ENCODE measurements at regions not wholly inside any gene's neighbourhood (a gene's known extent, or its start where the extent isn't known, plus 50 kb on each side); places are given as distances from the start of the nearest gene placed in this dataset.

DNA sequence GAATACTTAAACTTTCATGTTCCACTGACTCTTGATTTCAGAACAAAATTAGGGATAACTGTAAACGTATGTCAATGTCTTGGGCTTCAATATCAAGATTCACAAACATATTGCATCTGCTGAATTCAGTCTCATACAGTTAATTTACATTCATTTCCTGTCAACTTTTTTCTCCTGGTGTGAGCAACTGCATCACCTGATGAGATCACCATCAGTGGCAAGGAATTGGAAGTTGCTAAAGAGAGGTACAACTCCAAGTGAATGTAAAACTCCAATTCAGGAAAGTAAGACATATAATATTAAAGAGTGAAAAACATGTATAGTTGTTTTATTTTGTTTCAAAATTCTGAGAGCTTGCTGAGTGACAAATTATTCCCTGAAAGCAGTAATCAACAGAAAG is 1336.2 kb upstream of the C9orf72 start:
- TF ChIP-seq MAFK (IDR thresholded peaks at IDR 0.05; ENCODE audit: low read depth, low read length) (no peak), POLR2A (IDR thresholded peaks at IDR 0.05; ENCODE audit: low read depth, low read length) (no peak), BHLHE40 (IDR thresholded peaks at IDR 0.05; ENCODE audit: low read depth, low read length) (no peak), CHD1 (IDR thresholded peaks at IDR 0.05; ENCODE audit: low read depth, low read length) (no peak), MXI1 (IDR thresholded peaks at IDR 0.05; ENCODE audit: borderline replicate concordance, low read depth, low read length) (no peak), MAZ (IDR thresholded peaks at IDR 0.05; ENCODE audit: borderline replicate concordance, low read depth, low read length) (no peak), RAD21 (IDR thresholded peaks at IDR 0.05; ENCODE audit: low read length) (no peak), FOS (IDR thresholded peaks at IDR 0.05; ENCODE audit: low read depth, low read length) (no peak), CEBPB (IDR thresholded peaks at IDR 0.05; ENCODE audit: low read depth, low read length) (no peak)
- TF ChIP-seq, protein P1, sequence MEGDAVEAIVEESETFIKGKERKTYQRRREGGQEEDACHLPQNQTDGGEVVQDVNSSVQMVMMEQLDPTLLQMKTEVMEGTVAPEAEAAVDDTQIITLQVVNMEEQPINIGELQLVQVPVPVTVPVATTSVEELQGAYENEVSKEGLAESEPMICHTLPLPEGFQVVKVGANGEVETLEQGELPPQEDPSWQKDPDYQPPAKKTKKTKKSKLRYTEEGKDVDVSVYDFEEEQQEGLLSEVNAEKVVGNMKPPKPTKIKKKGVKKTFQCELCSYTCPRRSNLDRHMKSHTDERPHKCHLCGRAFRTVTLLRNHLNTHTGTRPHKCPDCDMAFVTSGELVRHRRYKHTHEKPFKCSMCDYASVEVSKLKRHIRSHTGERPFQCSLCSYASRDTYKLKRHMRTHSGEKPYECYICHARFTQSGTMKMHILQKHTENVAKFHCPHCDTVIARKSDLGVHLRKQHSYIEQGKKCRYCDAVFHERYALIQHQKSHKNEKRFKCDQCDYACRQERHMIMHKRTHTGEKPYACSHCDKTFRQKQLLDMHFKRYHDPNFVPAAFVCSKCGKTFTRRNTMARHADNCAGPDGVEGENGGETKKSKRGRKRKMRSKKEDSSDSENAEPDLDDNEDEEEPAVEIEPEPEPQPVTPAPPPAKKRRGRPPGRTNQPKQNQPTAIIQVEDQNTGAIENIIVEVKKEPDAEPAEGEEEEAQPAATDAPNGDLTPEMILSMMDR (conservative IDR thresholded peaks at IDR 0.05; ENCODE audit: low read depth, low read length), result no peak
- TF ChIP-seq, protein P2, sequence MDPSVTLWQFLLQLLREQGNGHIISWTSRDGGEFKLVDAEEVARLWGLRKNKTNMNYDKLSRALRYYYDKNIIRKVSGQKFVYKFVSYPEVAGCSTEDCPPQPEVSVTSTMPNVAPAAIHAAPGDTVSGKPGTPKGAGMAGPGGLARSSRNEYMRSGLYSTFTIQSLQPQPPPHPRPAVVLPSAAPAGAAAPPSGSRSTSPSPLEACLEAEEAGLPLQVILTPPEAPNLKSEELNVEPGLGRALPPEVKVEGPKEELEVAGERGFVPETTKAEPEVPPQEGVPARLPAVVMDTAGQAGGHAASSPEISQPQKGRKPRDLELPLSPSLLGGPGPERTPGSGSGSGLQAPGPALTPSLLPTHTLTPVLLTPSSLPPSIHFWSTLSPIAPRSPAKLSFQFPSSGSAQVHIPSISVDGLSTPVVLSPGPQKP (IDR thresholded peaks at IDR 0.05; ENCODE audit: borderline replicate concordance, low read depth, low read length), result no peak
- TF ChIP-seq, protein P3, sequence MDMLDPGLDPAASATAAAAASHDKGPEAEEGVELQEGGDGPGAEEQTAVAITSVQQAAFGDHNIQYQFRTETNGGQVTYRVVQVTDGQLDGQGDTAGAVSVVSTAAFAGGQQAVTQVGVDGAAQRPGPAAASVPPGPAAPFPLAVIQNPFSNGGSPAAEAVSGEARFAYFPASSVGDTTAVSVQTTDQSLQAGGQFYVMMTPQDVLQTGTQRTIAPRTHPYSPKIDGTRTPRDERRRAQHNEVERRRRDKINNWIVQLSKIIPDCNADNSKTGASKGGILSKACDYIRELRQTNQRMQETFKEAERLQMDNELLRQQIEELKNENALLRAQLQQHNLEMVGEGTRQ (IDR thresholded peaks at IDR 0.05; ENCODE audit: low read depth, low read length), result no peak
